B cell (primary cell): ENCODE measurements at regions not wholly inside any gene's neighbourhood (a gene's known extent, or its start where the extent isn't known, plus 50 kb on each side); places are given as distances from the start of the nearest gene placed in this dataset.

Experiments used
- ATAC-seq: fragments of 200-7000 bp; cut with Tn5 transposase; one replicate; pipeline ENCODE4 v1.10.0; 2021; ENCODE audit warnings: low read depth, mild to moderate bottlenecking, moderate number of reproducible peaks, moderate library complexity
- CTCF ChIA-PET: fragments of 350-600 bp; sonication (Branson Sonifier 250); formaldehyde crosslinking; loops from one replicate; lab custom pipeline; 2021; ENCODE audit warnings: antibody characterized with exemption, inconsistent platforms; lab: Charles Lee
- POLR2A ChIA-PET: fragments of 350-600 bp; sonication (Branson Sonifier 250); formaldehyde crosslinking; loops from one replicate; lab custom pipeline; 2021; ENCODE audit warnings: antibody characterized with exemption; lab: Charles Lee
- DNase-seq: peaks from one replicate; pipeline ENCODE4 v3.0.0; 2013
- H2AFZ ChIP-seq: 2 replicates; pipeline ENCODE4 v1.6.1; 2012; ENCODE audit warnings: mild to moderate bottlenecking, low read depth, low read length; ENCODE audit not compliant: insufficient read depth, poor library complexity, severe bottlenecking
- H3K27ac ChIP-seq, 2 donors: 1 replicate in 1 of 2; 2 replicates in 1 of 2; pipeline ENCODE4 v1.5.1; 2012 to 2013; ENCODE audit warnings: low read length in 2 of 2, mild to moderate bottlenecking in 2 of 2, moderate library complexity in 1 of 2
- H3K27me3 ChIP-seq, 4 experiments: fragments of 200-600 bp in 1 of 4; sonication (generic) in 1 of 4; replicated peaks in 1 of 4; 1 replicate in 2 of 4; 2 replicates in 2 of 4; pipeline versions ENCODE4 v1.6.1 to v1.7.0; 2013 to 2016; ENCODE audit warnings: low read length in 3 of 4, mild to moderate bottlenecking in 2 of 4, mixed read lengths in 1 of 4, moderate library complexity in 1 of 4; ENCODE audit not compliant: insufficient read depth in 4 of 4, control insufficient read depth in 3 of 4; ENCODE audit errors: control extremely low read depth in 1 of 4
- H3K36me3 ChIP-seq, 2 experiments: replicated peaks in 1 of 2; 1 replicate in 1 of 2; 2 replicates in 1 of 2; pipeline versions ENCODE4 v1.6.1 to v1.7.1; 2013; ENCODE audit warnings: low read length in 1 of 2; ENCODE audit not compliant: insufficient read depth in 2 of 2, control insufficient read depth in 1 of 2; ENCODE audit errors: control extremely low read depth in 1 of 2, extremely low read depth in 1 of 2
- H3K4me1 ChIP-seq, 2 donors: fragments of 200-600 bp in 1 of 2; sonication (generic) in 1 of 2; 1 replicate in 1 of 2; 2 replicates in 1 of 2; pipeline versions ENCODE4 v1.5.1 to v1.6.1; 2013 to 2017; ENCODE audit warnings: low read length in 2 of 2; ENCODE audit not compliant: control insufficient read depth in 2 of 2, insufficient read depth in 2 of 2
- H3K4me2 ChIP-seq: replicated peaks from 2 replicates; pipeline ENCODE3; 2012; ENCODE audit warnings: mild to moderate bottlenecking, low read depth, low read length; ENCODE audit not compliant: poor library complexity, severe bottlenecking
- H3K4me3 ChIP-seq, 5 experiments: fragments of 200-600 bp in 1 of 5; sonication (generic) in 1 of 5; 1 replicate in 3 of 5; 2 replicates in 2 of 5; pipeline versions ENCODE4 v1.5.1 to v1.7.0; 2011 to 2016; ENCODE audit warnings: low read length in 4 of 5, mild to moderate bottlenecking in 4 of 5, low read depth in 2 of 5, control low read depth in 1 of 5, moderate library complexity in 1 of 5; ENCODE audit not compliant: insufficient read depth in 1 of 5; ENCODE audit errors: control extremely low read depth in 1 of 5, extremely low read depth in 1 of 5
- H3K79me2 ChIP-seq: fragments of 200-600 bp; sonication (generic); one replicate; pipeline ENCODE4 v1.6.0; 2016; ENCODE audit warnings: low read length; ENCODE audit not compliant: control insufficient read depth, insufficient read depth
- H3K9ac ChIP-seq: fragments of 200-600 bp; sonication (generic); 2 replicates; pipeline ENCODE4 v1.6.1; 2017; ENCODE audit warnings: mild to moderate bottlenecking, low read length, moderate library complexity
- H3K9me3 ChIP-seq, 3 donors: one replicate each; pipeline versions ENCODE4 v1.6.1 to v1.7.1; 2013; ENCODE audit warnings: low read length in 2 of 3; ENCODE audit not compliant: control insufficient read depth in 2 of 3, insufficient read depth in 1 of 3; ENCODE audit errors: control extremely low read depth in 1 of 3
- H4K20me1 ChIP-seq: 2 replicates; pipeline ENCODE4 v1.6.0; 2012; ENCODE audit warnings: mild to moderate bottlenecking, low read length; ENCODE audit not compliant: insufficient read depth, control insufficient read depth, poor library complexity, severe bottlenecking
- H3K27ac Mint-ChIP-seq: one replicate; pipeline ENCODE4 v1.8.0; 2021; ENCODE audit warnings: mixed read lengths
- H3K27me3 Mint-ChIP-seq: one replicate; pipeline ENCODE4 v1.8.0; 2021; ENCODE audit warnings: mixed read lengths
- H3K4me1 Mint-ChIP-seq: one replicate; pipeline ENCODE4 v1.8.0; 2021; ENCODE audit warnings: mixed read lengths
- H3K4me3 Mint-ChIP-seq: one replicate; pipeline ENCODE4 v1.8.0; 2021; ENCODE audit warnings: mixed read lengths
- H3K9me3 Mint-ChIP-seq: one replicate; pipeline ENCODE4 v1.8.0; 2022; ENCODE audit warnings: mixed read lengths; ENCODE audit not compliant: insufficient read depth
- EZH2 ChIP-seq: IDR thresholded peaks from 2 replicates; pipeline ENCODE4 v1.6.1; 2012; ENCODE audit warnings: borderline replicate concordance, low read depth, mild to moderate bottlenecking, moderate library complexity, low read length; ENCODE audit not compliant: insufficient read depth, poor library complexity, severe bottlenecking
- WGBS: methylation state at CpG from one replicate; pipeline ENCODE4 v1.1.5; 2013; ENCODE audit warnings: missing lambda C conversion rate; ENCODE audit not compliant: insufficient coverage; 5-methylcytosine and 5-hydroxymethylcytosine counted together
- intact Hi-C: fragments of 100-400 bp; cut with micrococcal nuclease; formaldehyde crosslinking; loops from one replicate; pipeline ENCODE4 v1.10.0; 2022
- TF ChIP-seq, protein P1 (sequence below): fragments of 200-600 bp; IDR thresholded peaks from one replicate; pipeline ENCODE4 v1.8.0; 2022; ENCODE audit warnings: antibody characterized with exemption, mild to moderate bottlenecking

DNA sequence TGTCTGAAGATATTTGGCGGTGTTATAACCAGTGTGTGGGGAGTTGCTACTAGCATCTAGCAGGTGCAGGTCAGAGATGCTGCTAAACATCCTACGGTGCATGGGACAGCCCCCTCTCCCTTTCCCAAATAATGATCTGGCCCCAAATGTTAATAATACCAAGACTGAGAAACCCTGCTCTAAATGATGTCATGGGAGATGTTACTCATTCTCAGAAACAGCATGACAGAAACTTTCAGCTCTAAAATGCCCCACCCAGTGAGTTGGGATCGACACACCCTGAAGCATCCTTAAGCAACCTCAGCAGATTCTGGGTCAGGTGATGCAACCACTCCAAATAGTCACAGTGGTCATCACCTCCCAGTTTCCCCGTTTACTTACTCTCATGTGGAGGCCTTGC lies 108.8 kb upstream of the MPP7 start:
- Histone ChIP-seq H3K4me1 (no peaks in the 10 kb centered on the region), H3K27me3 (peaks cover 0 to 6% (median 0%) of the 10 kb centered on the region in 4 experiments), H3K4me2 (no peak overlapping the region), H3K27ac (no peak overlapping the region), H3K9ac (no peak overlapping the region), H2AFZ (no peak overlapping the region), H3K79me2 (no peaks in the 10 kb centered on the region), H3K4me3 (no peak overlapping the region), H3K36me3 (no peaks in the 10 kb centered on the region), H4K20me1 (no peaks in the 10 kb centered on the region), H3K9me3 (peaks cover 0 to 5% (median 1%) of the 10 kb centered on the region in 3 donors)
- ATAC-seq (no peak), DNase-seq (no peak)
- 50% methylated on average over 2 of the region's 4 CpGs for WGBS
- POLR2A ChIA-PET = no interaction called here
- TF ChIP-seq EZH2 = no peak
- TF ChIP-seq, protein P1, sequence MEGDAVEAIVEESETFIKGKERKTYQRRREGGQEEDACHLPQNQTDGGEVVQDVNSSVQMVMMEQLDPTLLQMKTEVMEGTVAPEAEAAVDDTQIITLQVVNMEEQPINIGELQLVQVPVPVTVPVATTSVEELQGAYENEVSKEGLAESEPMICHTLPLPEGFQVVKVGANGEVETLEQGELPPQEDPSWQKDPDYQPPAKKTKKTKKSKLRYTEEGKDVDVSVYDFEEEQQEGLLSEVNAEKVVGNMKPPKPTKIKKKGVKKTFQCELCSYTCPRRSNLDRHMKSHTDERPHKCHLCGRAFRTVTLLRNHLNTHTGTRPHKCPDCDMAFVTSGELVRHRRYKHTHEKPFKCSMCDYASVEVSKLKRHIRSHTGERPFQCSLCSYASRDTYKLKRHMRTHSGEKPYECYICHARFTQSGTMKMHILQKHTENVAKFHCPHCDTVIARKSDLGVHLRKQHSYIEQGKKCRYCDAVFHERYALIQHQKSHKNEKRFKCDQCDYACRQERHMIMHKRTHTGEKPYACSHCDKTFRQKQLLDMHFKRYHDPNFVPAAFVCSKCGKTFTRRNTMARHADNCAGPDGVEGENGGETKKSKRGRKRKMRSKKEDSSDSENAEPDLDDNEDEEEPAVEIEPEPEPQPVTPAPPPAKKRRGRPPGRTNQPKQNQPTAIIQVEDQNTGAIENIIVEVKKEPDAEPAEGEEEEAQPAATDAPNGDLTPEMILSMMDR = no peak
- Mint-ChIP-seq H3K4me1 (no peaks in the 10 kb centered on the region), H3K4me3 (no peak overlapping the region), H3K27ac (no peak overlapping the region), H3K27me3 (peaks cover 12% of the 10 kb centered on the region), H3K9me3 (peaks cover 2% of the 10 kb centered on the region)
- CTCF ChIA-PET = interaction anchor here (1.4 kb wide), 1 partner anchor 12 kb away, joined by 3 read pairs; no protein-coding TSS in a partner anchor
- intact Hi-C loops = no loop called here

DNA sequence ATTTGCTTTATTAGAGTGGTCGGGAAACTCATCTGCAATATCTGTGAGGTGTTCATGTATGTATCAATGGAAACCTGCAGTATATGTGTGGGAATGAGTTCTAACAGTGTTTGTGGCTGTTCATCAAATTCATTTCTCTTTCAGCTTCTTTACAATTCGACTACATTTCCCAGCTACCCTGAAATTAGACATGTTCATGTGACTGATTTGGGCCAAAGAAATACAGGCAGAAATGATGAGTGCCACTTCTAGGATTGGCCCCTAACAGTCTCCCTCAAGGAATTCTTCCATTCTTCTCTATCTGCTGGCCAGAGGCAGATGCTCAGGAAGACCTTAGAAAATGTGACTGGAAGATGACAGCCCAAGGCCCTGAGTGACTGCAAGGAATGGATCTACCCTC lies 114.8 kb upstream of the WAC start:
- CTCF ChIA-PET = no interaction called here
- no CpG with 5 or more reads among the region's 2 CpGs for WGBS

More for the DNA sequence above, 114.8 kb upstream of the WAC start:
- DNase-seq (no peak), ATAC-seq (no peak)
- Mint-ChIP-seq H3K4me1 (no peaks in the 10 kb centered on the region), H3K9me3 (no peaks in the 10 kb centered on the region), H3K4me3 (no peak overlapping the region), H3K27ac (no peak overlapping the region), H3K27me3 (peaks cover 7% of the 10 kb centered on the region)
- Histone ChIP-seq H2AFZ (no peak overlapping the region), H3K36me3 (no peaks in the 10 kb centered on the region), H3K27me3 (peaks cover 0 to 3% (median 0%) of the 10 kb centered on the region in 4 experiments), H3K4me2 (no peak overlapping the region), H3K27ac (no peak overlapping the region), H3K79me2 (no peaks in the 10 kb centered on the region), H3K9ac (no peak overlapping the region), H3K9me3 (peaks cover 0 to 5% (median 1%) of the 10 kb centered on the region in 3 donors), H4K20me1 (no peaks in the 10 kb centered on the region), H3K4me3 (no peak overlapping the region), H3K4me1 (no peaks in the 10 kb centered on the region)
- TF ChIP-seq, protein P1 = no peak
- TF ChIP-seq EZH2 = no peak
- intact Hi-C loops = no loop called here
- POLR2A ChIA-PET = no interaction called here
